MM.1S (cell line): ENCODE measurements at regions not wholly inside any gene's neighbourhood (a gene's known extent, or its start where the extent isn't known, plus 50 kb on each side); places are given as distances from the start of the nearest gene placed in this dataset.

Experiments
- DNase-seq: peaks from one replicate; pipeline ENCODE4 v3.0.0-alpha.2; 2015
- H2AFZ ChIP-seq: fragments of 300-600 bp; sonication (generic); 2 replicates; pipeline ENCODE4 v1.6.0; 2016; ENCODE audit warnings: antibody characterized with exemption, low read length
- H3F3A ChIP-seq: fragments of 300-600 bp; sonication (generic); 2 replicates; pipeline ENCODE4 v1.6.1; 2016; ENCODE audit warnings: mild to moderate bottlenecking, antibody characterized with exemption, low read length, moderate library complexity, mixed read lengths; ENCODE audit not compliant: insufficient read depth
- H3K27ac ChIP-seq: fragments of 300-600 bp; sonication (generic); 2 replicates; pipeline ENCODE4 v1.5.1; 2016; ENCODE audit warnings: mild to moderate bottlenecking, low read length
- H3K27me3 ChIP-seq: fragments of 300-600 bp; sonication (generic); replicated peaks from 2 replicates; pipeline ENCODE4 v1.6.0; 2016; ENCODE audit warnings: low read length; ENCODE audit not compliant: insufficient read depth
- H3K36me3 ChIP-seq: fragments of 300-600 bp; sonication (generic); replicated peaks from 2 replicates; pipeline ENCODE4 v1.6.1; 2016; ENCODE audit warnings: mild to moderate bottlenecking, low read length, mixed read lengths; ENCODE audit not compliant: insufficient read depth
- H3K4me1 ChIP-seq: fragments of 300-600 bp; sonication (generic); 2 replicates; pipeline ENCODE4 v1.6.1; 2016; ENCODE audit warnings: low read length, mixed read lengths
- H3K4me2 ChIP-seq: fragments of 300-600 bp; sonication (generic); 2 replicates; pipeline ENCODE4 v1.6.0; 2016; ENCODE audit warnings: low read depth, low read length
- H3K4me3 ChIP-seq: fragments of 300-600 bp; sonication (generic); 2 replicates; pipeline ENCODE4 v1.5.1; 2016; ENCODE audit warnings: low read length, mixed read lengths
- H3K79me2 ChIP-seq: fragments of 300-600 bp; sonication (generic); 2 replicates; pipeline ENCODE4 v1.6.1; 2016; ENCODE audit warnings: mixed run types, low read length, mixed read lengths
- H3K9ac ChIP-seq: fragments of 300-600 bp; sonication (generic); 2 replicates; pipeline ENCODE4 v1.6.1; 2016; ENCODE audit warnings: low read length, mixed read lengths
- H3K9me2 ChIP-seq: fragments of 300-600 bp; sonication (generic); replicated peaks from 2 replicates; pipeline ENCODE4 v1.6.1; 2016; ENCODE audit warnings: mild to moderate bottlenecking, low read length, mixed read lengths; ENCODE audit not compliant: insufficient read depth
- H3K9me3 ChIP-seq: fragments of 300-600 bp; sonication (generic); replicated peaks from 2 replicates; pipeline ENCODE4 v1.6.1; 2016; ENCODE audit warnings: mild to moderate bottlenecking, low read length, mixed read lengths; ENCODE audit not compliant: insufficient read depth
- H4K20me1 ChIP-seq: fragments of 300-600 bp; sonication (generic); 2 replicates; pipeline ENCODE4 v1.6.1; 2016; ENCODE audit warnings: mild to moderate bottlenecking, low read length, moderate library complexity, mixed read lengths; ENCODE audit not compliant: insufficient read depth
- CTCF ChIP-seq: fragments of 300-600 bp; sonication (generic); IDR thresholded peaks from 2 replicates; pipeline ENCODE4 v1.5.1; 2016; ENCODE audit warnings: antibody characterized with exemption, low read length, mixed read lengths
- EZH2 ChIP-seq: fragments of 300-600 bp; sonication (generic); optimal IDR thresholded peaks from 2 replicates; pipeline ENCODE3; 2017; ENCODE audit warnings: low read depth, mild to moderate bottlenecking, antibody characterized with exemption, low read length, mixed read lengths
- EZH2phosphoT487 ChIP-seq: fragments of 300-600 bp; sonication (generic); IDR thresholded peaks from 2 replicates; pipeline ENCODE4 v1.6.1; 2018; ENCODE audit warnings: antibody characterized with exemption, low read length

- TF ChIP-seq CTCF, result no peak
- no peak for TF ChIP-seq EZH2phosphoT487
- H3F3A ChIP-seq, result no peaks in the 10 kb centered on the region
- H3K9ac ChIP-seq, result no peak overlapping the region
- H3K4me3 ChIP-seq, result no peak overlapping the region
- no peak for DNase-seq
- no peak overlapping the region for H3K27ac ChIP-seq
- H2AFZ ChIP-seq, result no peak overlapping the region
- no peaks in the 10 kb centered on the region for H4K20me1 ChIP-seq
- no peaks in the 10 kb centered on the region for H3K36me3 ChIP-seq
- H3K79me2 ChIP-seq, result no peaks in the 10 kb centered on the region
- no peaks in the 10 kb centered on the region for H3K9me3 ChIP-seq
- H3K27me3 ChIP-seq, result no peaks in the 10 kb centered on the region
- H3K4me1 ChIP-seq, result no peaks in the 10 kb centered on the region
- no peaks in the 10 kb centered on the region for H3K9me2 ChIP-seq
- H3K4me2 ChIP-seq, result no peak overlapping the region
These were observed 71.6 kb upstream of the XPA start for GRCh38 chr9:97768746-97769145.

GRCh38 chr9:97769208-97769607 is 72.1 kb upstream of the XPA start:
- no peak for TF ChIP-seq EZH2
- no peak for TF ChIP-seq CTCF
- no peak for TF ChIP-seq EZH2phosphoT487
- H3K9me3 ChIP-seq, result no peaks in the 10 kb centered on the region
- no peaks in the 10 kb centered on the region for H3K9me2 ChIP-seq
- H3K4me1 ChIP-seq, result no peaks in the 10 kb centered on the region
- H2AFZ ChIP-seq, result no peak overlapping the region
- H3K79me2 ChIP-seq, result no peaks in the 10 kb centered on the region
- H3K27me3 ChIP-seq, result no peaks in the 10 kb centered on the region
- H3K9ac ChIP-seq, result no peak overlapping the region
- no peaks in the 10 kb centered on the region for H4K20me1 ChIP-seq
- no peak overlapping the region for H3K4me3 ChIP-seq
- H3F3A ChIP-seq, result no peaks in the 10 kb centered on the region
- no peak overlapping the region for H3K27ac ChIP-seq
- no peak for DNase-seq
- H3K36me3 ChIP-seq, result no peaks in the 10 kb centered on the region
- H3K4me2 ChIP-seq, result no peak overlapping the region

- H4K20me1 ChIP-seq, result no peaks in the 10 kb centered on the region
- DNase-seq, result no peak
- no peak overlapping the region for H3K4me2 ChIP-seq
- H3K9me3 ChIP-seq, result no peaks in the 10 kb centered on the region
- no peak overlapping the region for H3K27ac ChIP-seq
- H3K27me3 ChIP-seq, result no peaks in the 10 kb centered on the region
- H3K4me1 ChIP-seq, result no peaks in the 10 kb centered on the region
- no peaks in the 10 kb centered on the region for H3K79me2 ChIP-seq
- no peak overlapping the region for H3K4me3 ChIP-seq
- no peaks in the 10 kb centered on the region for H3F3A ChIP-seq
- H3K9ac ChIP-seq, result no peak overlapping the region
- H2AFZ ChIP-seq, result no peak overlapping the region
- TF ChIP-seq EZH2phosphoT487, result no peak
- no peak for TF ChIP-seq EZH2
- TF ChIP-seq CTCF, result no peak
- H3K9me2 ChIP-seq, result no peaks in the 10 kb centered on the region
- H3K36me3 ChIP-seq, result no peaks in the 10 kb centered on the region
These were observed 73.8 kb upstream of the XPA start for GRCh38 chr9:97770808-97771372.
